ENCODE measurements at regions not wholly inside any gene's neighbourhood (a gene's known extent, or its start where the extent isn't known, plus 50 kb on each side); places are given as distances from the start of the nearest gene placed in this dataset.
A peak's percentile ranks its signal among the peaks of the same experiment; 100 is the strongest.

- TF ChIP-seq CTCF (IDR thresholded peaks at IDR 0.05): no peak
- DNase-seq (no peak), ATAC-seq (peak; percentile 6)
- no peaks in the 10 kb centered on the region for H3K4me1 ChIP-seq (ENCODE audit: low read depth)
- H3K4me3 ChIP-seq: no peak overlapping the region
- H3K9me3 ChIP-seq: no peaks in the 10 kb centered on the region
- intact Hi-C loops (cut with DNase I, micrococcal nuclease): no loop called here
- no peaks in the 10 kb centered on the region for H3K36me3 ChIP-seq (ENCODE audit: low read depth)
Measured at GRCh38 chr17:27218719-27219488, 75.0 kb upstream of the WSB1 start.

- H3K36me3 ChIP-seq (ENCODE audit: low read depth): no peaks in the 10 kb centered on the region
- intact Hi-C loops (cut with DNase I, micrococcal nuclease): no loop called here
- ATAC-seq: no peak
- TF ChIP-seq CTCF (IDR thresholded peaks at IDR 0.05): no peak
- H3K9me3 ChIP-seq: no peaks in the 10 kb centered on the region
- no peak for DNase-seq
- no peaks in the 10 kb centered on the region for H3K4me1 ChIP-seq (ENCODE audit: low read depth)
- H3K4me3 ChIP-seq: no peak overlapping the region
Measured at GRCh38 chr17:27222515-27222914, 71.4 kb upstream of the WSB1 start.

- no peaks in the 10 kb centered on the region for H3K36me3 ChIP-seq (ENCODE audit: low read depth)
- ATAC-seq: peak; percentile 66
- intact Hi-C loops (cut with DNase I, micrococcal nuclease): no loop called here
- no peak for DNase-seq
- H3K9me3 ChIP-seq: no peaks in the 10 kb centered on the region
- H3K4me3 ChIP-seq: no peak overlapping the region
- no peak for TF ChIP-seq CTCF (IDR thresholded peaks at IDR 0.05)
- H3K4me1 ChIP-seq (ENCODE audit: low read depth): no peaks in the 10 kb centered on the region
Measured at GRCh38 chr17:27224526-27225315, 69.2 kb upstream of the WSB1 start.

- TF ChIP-seq CTCF (IDR thresholded peaks at IDR 0.05): no peak
- Histone ChIP-seq H3K4me3 (no peak overlapping the region), H3K4me1 (ENCODE audit: low read depth) (no peaks in the 10 kb centered on the region), H3K9me3 (no peaks in the 10 kb centered on the region), H3K36me3 (ENCODE audit: low read depth) (no peaks in the 10 kb centered on the region)
- intact Hi-C loops (cut with DNase I, micrococcal nuclease): no loop called here
- DNase-seq (no peak), ATAC-seq (peak; percentile 87)
Measured at GRCh38 chr17:27226611-27227230, 67.2 kb upstream of the WSB1 start.

GRCh38 chr17:27230996-27231395, 62.9 kb upstream of the WSB1 start:
- ATAC-seq (no peak), DNase-seq (no peak)
- intact Hi-C loops (cut with DNase I, micrococcal nuclease): loop anchor here (10.0 kb wide), 1 partner anchor 374 kb away; no protein-coding TSS in a partner anchor
- Histone ChIP-seq H3K36me3 (ENCODE audit: low read depth) (no peaks in the 10 kb centered on the region), H3K9me3 (no peaks in the 10 kb centered on the region), H3K4me1 (ENCODE audit: low read depth) (no peaks in the 10 kb centered on the region), H3K4me3 (no peak overlapping the region)
- TF ChIP-seq CTCF (IDR thresholded peaks at IDR 0.05): no peak
